ENCODE measurements at regions not wholly inside any gene's neighbourhood (a gene's known extent, or its start where the extent isn't known, plus 50 kb on each side); places are given as distances from the start of the nearest gene placed in this dataset.

- peaks cover 0 to 2% of the 10 kb centered on the region in 2 donors for H3K27me3 ChIP-seq (ENCODE audit: control insufficient read depth in 1 of 2, insufficient read depth in 2 of 2, low read length in 2 of 2)
- H3K9me3 ChIP-seq (ENCODE audit: control insufficient read depth in 2 of 2, insufficient read depth in 1 of 2, low read depth in 1 of 2, low read length in 1 of 2), result peaks cover 0 to 3% of the 10 kb centered on the region in 2 donors
- peaks cover 0 to 4% of the 10 kb centered on the region in 2 donors for H3K4me1 ChIP-seq (ENCODE audit: control insufficient read depth in 2 of 2, insufficient read depth in 2 of 2, low read length in 1 of 2)
- H3K4me3 ChIP-seq (ENCODE audit: low read depth in 1 of 2, low read length in 2 of 2), result no peak overlapping the region
- H3K36me3 ChIP-seq (ENCODE audit: control insufficient read depth in 2 of 2, insufficient read depth in 2 of 2, low read length in 1 of 2), result no peaks in the 10 kb centered on the region
- WGBS, 2 donors, result 59 to 66% methylated on average over 7 of the region's 7 CpGs
- H3K27ac ChIP-seq (ENCODE audit: low read depth in 2 of 2, low read length in 1 of 2), result peak overlapping the region; percentile 37 to 82
These were observed 167.8 kb upstream of the FAM241A start for GRCh38 chr4:111977419-111977965.

- Histone ChIP-seq H3K27me3 (ENCODE audit: control insufficient read depth in 1 of 2, insufficient read depth in 2 of 2, low read length in 2 of 2) (peaks cover 0 to 2% of the 10 kb centered on the region in 2 donors), H3K4me1 (ENCODE audit: control insufficient read depth in 2 of 2, insufficient read depth in 2 of 2, low read length in 1 of 2) (peaks cover 0 to 4% of the 10 kb centered on the region in 2 donors), H3K4me3 (ENCODE audit: low read depth in 1 of 2, low read length in 2 of 2) (no peak overlapping the region), H3K27ac (ENCODE audit: low read depth in 2 of 2, low read length in 1 of 2) (no peak overlapping the region), H3K9me3 (ENCODE audit: control insufficient read depth in 2 of 2, insufficient read depth in 1 of 2, low read depth in 1 of 2, low read length in 1 of 2) (peaks cover 0 to 3% of the 10 kb centered on the region in 2 donors), H3K36me3 (ENCODE audit: control insufficient read depth in 2 of 2, insufficient read depth in 2 of 2, low read length in 1 of 2) (no peaks in the 10 kb centered on the region)
These were observed 165.3 kb upstream of the FAM241A start for GRCh38 chr4:111979921-111980320.

- peaks cover 0 to under 1% of the 10 kb centered on the region in 2 donors for H3K27me3 ChIP-seq (ENCODE audit: control insufficient read depth in 1 of 2, insufficient read depth in 2 of 2, low read length in 2 of 2)
- WGBS, 2 donors, result 97 to 98% methylated on average over 1 of the region's 1 CpG
- peaks cover 0 to 1% of the 10 kb centered on the region in 2 donors for H3K9me3 ChIP-seq (ENCODE audit: control insufficient read depth in 2 of 2, insufficient read depth in 1 of 2, low read depth in 1 of 2, low read length in 1 of 2)
- peaks cover 0 to 2% of the 10 kb centered on the region in 2 donors for H3K4me1 ChIP-seq (ENCODE audit: control insufficient read depth in 2 of 2, insufficient read depth in 2 of 2, low read length in 1 of 2)
- no peak overlapping the region for H3K4me3 ChIP-seq (ENCODE audit: low read depth in 1 of 2, low read length in 2 of 2)
- H3K27ac ChIP-seq (ENCODE audit: low read depth in 2 of 2, low read length in 1 of 2), result no peak overlapping the region
- H3K36me3 ChIP-seq (ENCODE audit: control insufficient read depth in 2 of 2, insufficient read depth in 2 of 2, low read length in 1 of 2), result no peaks in the 10 kb centered on the region
These were observed 163.2 kb upstream of the FAM241A start for GRCh38 chr4:111982089-111982488.

GRCh38 chr4:111984169-111984819, 161.0 kb upstream of the FAM241A start:
- H3K27ac ChIP-seq (ENCODE audit: low read depth in 2 of 2, low read length in 1 of 2), result no peak overlapping the region
- H3K4me1 ChIP-seq (ENCODE audit: control insufficient read depth in 2 of 2, insufficient read depth in 2 of 2, low read length in 1 of 2), result no peaks in the 10 kb centered on the region
- no peak overlapping the region for H3K4me3 ChIP-seq (ENCODE audit: low read depth in 1 of 2, low read length in 2 of 2)
- H3K36me3 ChIP-seq (ENCODE audit: control insufficient read depth in 2 of 2, insufficient read depth in 2 of 2, low read length in 1 of 2), result no peaks in the 10 kb centered on the region
- 77 to 81% methylated on average over 10 of the region's 10 CpGs for WGBS, 2 donors
- H3K27me3 ChIP-seq (ENCODE audit: control insufficient read depth in 1 of 2, insufficient read depth in 2 of 2, low read length in 2 of 2), result no peaks in the 10 kb centered on the region
- H3K9me3 ChIP-seq (ENCODE audit: control insufficient read depth in 2 of 2, insufficient read depth in 1 of 2, low read depth in 1 of 2, low read length in 1 of 2), result no peaks in the 10 kb centered on the region

- H3K36me3 ChIP-seq (ENCODE audit: control insufficient read depth in 2 of 2, insufficient read depth in 2 of 2, low read length in 1 of 2), result no peaks in the 10 kb centered on the region
- H3K4me1 ChIP-seq (ENCODE audit: control insufficient read depth in 2 of 2, insufficient read depth in 2 of 2, low read length in 1 of 2), result no peaks in the 10 kb centered on the region
- no peak overlapping the region for H3K27ac ChIP-seq (ENCODE audit: low read depth in 2 of 2, low read length in 1 of 2)
- WGBS, 2 donors, result 24 to 25% methylated on average over 2 of the region's 2 CpGs
- no peaks in the 10 kb centered on the region for H3K27me3 ChIP-seq (ENCODE audit: control insufficient read depth in 1 of 2, insufficient read depth in 2 of 2, low read length in 2 of 2)
- H3K9me3 ChIP-seq (ENCODE audit: control insufficient read depth in 2 of 2, insufficient read depth in 1 of 2, low read depth in 1 of 2, low read length in 1 of 2), result no peaks in the 10 kb centered on the region
- no peak overlapping the region for H3K4me3 ChIP-seq (ENCODE audit: low read depth in 1 of 2, low read length in 2 of 2)
These were observed 159.8 kb upstream of the FAM241A start for GRCh38 chr4:111985426-111985825.

GRCh38 chr4:111986095-111986494, 159.2 kb upstream of the FAM241A start:
- 43 to 65% methylated on average over 4 of the region's 4 CpGs for WGBS, 2 donors
- H3K27ac ChIP-seq (ENCODE audit: low read depth in 2 of 2, low read length in 1 of 2), result no peak overlapping the region

GRCh38 chr4:111988514-111988913, 156.7 kb upstream of the FAM241A start:
- H3K9me3 ChIP-seq (ENCODE audit: control insufficient read depth in 2 of 2, insufficient read depth in 1 of 2, low read depth in 1 of 2, low read length in 1 of 2), result no peaks in the 10 kb centered on the region
- no peak overlapping the region for H3K27ac ChIP-seq (ENCODE audit: low read depth in 2 of 2, low read length in 1 of 2)
- 61 to 63% methylated on average over 3 of the region's 3 CpGs for WGBS, 2 donors
- no peaks in the 10 kb centered on the region for H3K36me3 ChIP-seq (ENCODE audit: control insufficient read depth in 2 of 2, insufficient read depth in 2 of 2, low read length in 1 of 2)
- H3K27me3 ChIP-seq (ENCODE audit: control insufficient read depth in 1 of 2, insufficient read depth in 2 of 2, low read length in 2 of 2), result no peaks in the 10 kb centered on the region
- no peak overlapping the region for H3K4me3 ChIP-seq (ENCODE audit: low read depth in 1 of 2, low read length in 2 of 2)
- no peaks in the 10 kb centered on the region for H3K4me1 ChIP-seq (ENCODE audit: control insufficient read depth in 2 of 2, insufficient read depth in 2 of 2, low read length in 1 of 2)

More at GRCh38 chr4:111986095-111986494, 159.2 kb upstream of the FAM241A start:
- H3K4me1 ChIP-seq (ENCODE audit: control insufficient read depth in 2 of 2, insufficient read depth in 2 of 2, low read length in 1 of 2), result no peaks in the 10 kb centered on the region
- no peaks in the 10 kb centered on the region for H3K27me3 ChIP-seq (ENCODE audit: control insufficient read depth in 1 of 2, insufficient read depth in 2 of 2, low read length in 2 of 2)
- H3K4me3 ChIP-seq (ENCODE audit: low read depth in 1 of 2, low read length in 2 of 2), result no peak overlapping the region
- H3K36me3 ChIP-seq (ENCODE audit: control insufficient read depth in 2 of 2, insufficient read depth in 2 of 2, low read length in 1 of 2), result no peaks in the 10 kb centered on the region
- no peaks in the 10 kb centered on the region for H3K9me3 ChIP-seq (ENCODE audit: control insufficient read depth in 2 of 2, insufficient read depth in 1 of 2, low read depth in 1 of 2, low read length in 1 of 2)

GRCh38 chr4:111989817-111990216, 155.4 kb upstream of the FAM241A start:
- H3K36me3 ChIP-seq (ENCODE audit: control insufficient read depth in 2 of 2, insufficient read depth in 2 of 2, low read length in 1 of 2), result no peaks in the 10 kb centered on the region
- no peak overlapping the region for H3K4me3 ChIP-seq (ENCODE audit: low read depth in 1 of 2, low read length in 2 of 2)
- H3K27me3 ChIP-seq (ENCODE audit: control insufficient read depth in 1 of 2, insufficient read depth in 2 of 2, low read length in 2 of 2), result no peaks in the 10 kb centered on the region
- H3K4me1 ChIP-seq (ENCODE audit: control insufficient read depth in 2 of 2, insufficient read depth in 2 of 2, low read length in 1 of 2), result no peaks in the 10 kb centered on the region
- no peaks in the 10 kb centered on the region for H3K9me3 ChIP-seq (ENCODE audit: control insufficient read depth in 2 of 2, insufficient read depth in 1 of 2, low read depth in 1 of 2, low read length in 1 of 2)
- no peak overlapping the region for H3K27ac ChIP-seq (ENCODE audit: low read depth in 2 of 2, low read length in 1 of 2)
- WGBS, 2 donors, result 50 to 51% methylated on average over 1 of the region's 1 CpG

- H3K4me1 ChIP-seq (ENCODE audit: control insufficient read depth in 2 of 2, insufficient read depth in 2 of 2, low read length in 1 of 2), result no peaks in the 10 kb centered on the region
- no peaks in the 10 kb centered on the region for H3K36me3 ChIP-seq (ENCODE audit: control insufficient read depth in 2 of 2, insufficient read depth in 2 of 2, low read length in 1 of 2)
- peak overlapping the region; percentile 49 to 60 for H3K27ac ChIP-seq (ENCODE audit: low read depth in 2 of 2, low read length in 1 of 2)
- no peak overlapping the region for H3K4me3 ChIP-seq (ENCODE audit: low read depth in 1 of 2, low read length in 2 of 2)
- no peaks in the 10 kb centered on the region for H3K9me3 ChIP-seq (ENCODE audit: control insufficient read depth in 2 of 2, insufficient read depth in 1 of 2, low read depth in 1 of 2, low read length in 1 of 2)
- WGBS, 2 donors, result 31 to 50% methylated on average over 3 of the region's 3 CpGs
- H3K27me3 ChIP-seq (ENCODE audit: control insufficient read depth in 1 of 2, insufficient read depth in 2 of 2, low read length in 2 of 2), result no peaks in the 10 kb centered on the region
These were observed 154.1 kb upstream of the FAM241A start for GRCh38 chr4:111991163-111991562.

- Histone ChIP-seq H3K4me1 (ENCODE audit: control insufficient read depth in 2 of 2, insufficient read depth in 2 of 2, low read length in 1 of 2) (no peaks in the 10 kb centered on the region), H3K27me3 (ENCODE audit: control insufficient read depth in 1 of 2, insufficient read depth in 2 of 2, low read length in 2 of 2) (no peaks in the 10 kb centered on the region), H3K27ac (ENCODE audit: low read depth in 2 of 2, low read length in 1 of 2) (peak overlapping the region in 1 of 2 donors; percentile 49), H3K36me3 (ENCODE audit: control insufficient read depth in 2 of 2, insufficient read depth in 2 of 2, low read length in 1 of 2) (no peaks in the 10 kb centered on the region), H3K9me3 (ENCODE audit: control insufficient read depth in 2 of 2, insufficient read depth in 1 of 2, low read depth in 1 of 2, low read length in 1 of 2) (no peaks in the 10 kb centered on the region), H3K4me3 (ENCODE audit: low read depth in 1 of 2, low read length in 2 of 2) (no peak overlapping the region)
- WGBS, 2 donors, result 37 to 38% methylated on average over 3 of the region's 3 CpGs
These were observed 153.5 kb upstream of the FAM241A start for GRCh38 chr4:111991797-111992196.
